ENCODE measurements at regions not wholly inside any gene's neighbourhood (a gene's known extent, or its start where the extent isn't known, plus 50 kb on each side); places are given as distances from the start of the nearest gene placed in this dataset.

- TF ChIP-seq POLR2A (IDR thresholded peaks at IDR 0.05) (no peak), CTCF (IDR thresholded peaks at IDR 0.05) (no peak), POLR2AphosphoS5 (IDR thresholded peaks at IDR 0.05; ENCODE audit: insufficient read depth in 1 of 2, low read depth in 1 of 2) (no peak)
Measured at GRCh38 chr10:55746002-55746401, 615.1 kb downstream of the ZWINT start.

Measured in vagina (tissue), 2 donors.